Loucy (cell line): ENCODE measurements at regions not wholly inside any gene's neighbourhood (a gene's known extent, or its start where the extent isn't known, plus 50 kb on each side); places are given as distances from the start of the nearest gene placed in this dataset.

Experiments used
- EZH2phosphoT487 ChIP-seq: fragments of 200-600 bp; IDR thresholded peaks from 2 replicates; pipeline ENCODE4 v1.6.1; 2018; ENCODE audit warnings: antibody characterized with exemption, mild to moderate bottlenecking, moderate library complexity, borderline replicate concordance
- TF ChIP-seq, protein P1 (sequence below): fragments of 200-600 bp; sonication (generic); conservative IDR thresholded peaks from 2 replicates; pipeline ENCODE4 v1.5.1; 2014; ENCODE audit warnings: mild to moderate bottlenecking, antibody characterized with exemption, low read length

DNA sequence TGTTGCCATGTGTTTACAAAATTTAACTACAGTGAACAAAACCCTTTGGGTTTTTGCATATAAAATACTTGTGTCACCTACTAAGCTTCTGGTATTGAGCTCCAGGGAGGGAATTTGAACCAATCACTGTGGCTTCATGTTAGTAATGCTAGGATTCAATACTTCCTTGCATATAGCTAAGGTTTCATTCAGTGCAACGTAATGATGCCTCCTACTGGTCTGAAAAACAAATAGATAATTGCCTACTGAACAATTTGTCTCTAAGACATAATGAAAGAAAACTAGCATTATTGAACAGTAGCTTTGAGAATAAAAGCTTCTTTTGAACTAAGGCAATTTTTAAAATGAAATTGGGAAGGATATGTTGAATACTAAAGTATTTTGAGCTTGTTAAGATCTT lies 244.4 kb downstream of the ZWINT start:
- TF ChIP-seq, protein P1, sequence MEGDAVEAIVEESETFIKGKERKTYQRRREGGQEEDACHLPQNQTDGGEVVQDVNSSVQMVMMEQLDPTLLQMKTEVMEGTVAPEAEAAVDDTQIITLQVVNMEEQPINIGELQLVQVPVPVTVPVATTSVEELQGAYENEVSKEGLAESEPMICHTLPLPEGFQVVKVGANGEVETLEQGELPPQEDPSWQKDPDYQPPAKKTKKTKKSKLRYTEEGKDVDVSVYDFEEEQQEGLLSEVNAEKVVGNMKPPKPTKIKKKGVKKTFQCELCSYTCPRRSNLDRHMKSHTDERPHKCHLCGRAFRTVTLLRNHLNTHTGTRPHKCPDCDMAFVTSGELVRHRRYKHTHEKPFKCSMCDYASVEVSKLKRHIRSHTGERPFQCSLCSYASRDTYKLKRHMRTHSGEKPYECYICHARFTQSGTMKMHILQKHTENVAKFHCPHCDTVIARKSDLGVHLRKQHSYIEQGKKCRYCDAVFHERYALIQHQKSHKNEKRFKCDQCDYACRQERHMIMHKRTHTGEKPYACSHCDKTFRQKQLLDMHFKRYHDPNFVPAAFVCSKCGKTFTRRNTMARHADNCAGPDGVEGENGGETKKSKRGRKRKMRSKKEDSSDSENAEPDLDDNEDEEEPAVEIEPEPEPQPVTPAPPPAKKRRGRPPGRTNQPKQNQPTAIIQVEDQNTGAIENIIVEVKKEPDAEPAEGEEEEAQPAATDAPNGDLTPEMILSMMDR: peak; percentile 48
- TF ChIP-seq EZH2phosphoT487: no peak
